Mucosa of descending colon (tissue), 3 donors: ENCODE measurements at regions not wholly inside any gene's neighbourhood (a gene's known extent, or its start where the extent isn't known, plus 50 kb on each side); places are given as distances from the start of the nearest gene placed in this dataset.
"Not testable (repeated sequence)": the region's sequence is repeated elsewhere in the genome, so short reads cannot be mapped to it uniquely, and the experiment has no call there.

ENCODE experiments used
- ATAC-seq: fragments of 200-7000 bp; cut with Tn5 transposase; one replicate; pipeline ENCODE4 v1.9.1; 2020; ENCODE audit warnings: mild to moderate bottlenecking, moderate library complexity
- DNase-seq, 3 donors: peaks; one replicate each; pipeline ENCODE4 v3.0.0-alpha.2; 2020
- H3K36me3 ChIP-seq: fragments of 200-600 bp; one replicate; pipeline ENCODE4 v1.8.0; 2021; ENCODE audit warnings: low read depth, mild to moderate bottlenecking
- H3K4me1 ChIP-seq: fragments of 200-600 bp; one replicate; pipeline ENCODE4 v1.8.0; 2021; ENCODE audit warnings: low read depth, mild to moderate bottlenecking
- H3K4me3 ChIP-seq: fragments of 200-600 bp; one replicate; pipeline ENCODE4 v1.8.0; 2021; ENCODE audit warnings: mild to moderate bottlenecking
- H3K9me3 ChIP-seq: fragments of 200-600 bp; one replicate; pipeline ENCODE4 v1.8.0; 2021; ENCODE audit warnings: mild to moderate bottlenecking
- CTCF ChIP-seq: fragments of 200-600 bp; IDR thresholded peaks from one replicate; pipeline ENCODE4 v1.8.0; 2022; ENCODE audit warnings: antibody characterized with exemption, mild to moderate bottlenecking
- intact Hi-C, 2 donors: fragments of 100-400 bp; cut with DNase I in 1 of 2; cut with micrococcal nuclease in 1 of 2; formaldehyde crosslinking; loops; one replicate each; pipeline versions ENCODE4 v1.11.0 to v1.11.1; 2022; cut with DNase I, micrococcal nuclease
- donor health status: DM: no; HTN: no; CAD: no; lungs with moderate emphysema.
- donor health status: DM: no; HTN: no; CAD: no.
- donor health status: DM: no; HTN: yes; CAD: no.

GRCh38 chr5:81827500-81827899 is 76.6 kb upstream of the SSBP2 start:
- no peaks in the 10 kb centered on the region for H3K9me3 ChIP-seq
- no peak for TF ChIP-seq CTCF
- H3K4me1 ChIP-seq: no peaks in the 10 kb centered on the region
- ATAC-seq: peak; percentile 14
- no peaks in the 10 kb centered on the region for H3K36me3 ChIP-seq
- no peak overlapping the region for H3K4me3 ChIP-seq
- no peak for DNase-seq
- intact Hi-C loops: no loop called here

GRCh38 chr5:81826128-81826527 is 75.2 kb upstream of the SSBP2 start:
- no peaks in the 10 kb centered on the region for H3K9me3 ChIP-seq
- DNase-seq: no peak
- H3K4me1 ChIP-seq: no peaks in the 10 kb centered on the region
- H3K4me3 ChIP-seq: no peak overlapping the region
- ATAC-seq: no peak
- no peak for TF ChIP-seq CTCF
- intact Hi-C loops: no loop called here
- no peaks in the 10 kb centered on the region for H3K36me3 ChIP-seq

GRCh38 chr5:81825237-81825636 is 74.3 kb upstream of the SSBP2 start:
- no peak overlapping the region for H3K4me3 ChIP-seq
- TF ChIP-seq CTCF: no peak
- no peaks in the 10 kb centered on the region for H3K36me3 ChIP-seq
- DNase-seq (peak in 2 of 3 donors; percentile 14 to 54), ATAC-seq (peak; percentile 40)
- intact Hi-C loops: no loop called here
- peaks cover 6% of the 10 kb centered on the region for H3K4me1 ChIP-seq
- H3K9me3 ChIP-seq: no peaks in the 10 kb centered on the region

GRCh38 chr5:81823736-81824135 is 72.8 kb upstream of the SSBP2 start:
- intact Hi-C loops, H3K9me3 ChIP-seq, H3K36me3 ChIP-seq, H3K4me3 ChIP-seq, DNase-seq, ATAC-seq, H3K4me1 ChIP-seq: not testable (repeated sequence)

- H3K9me3 ChIP-seq: no peaks in the 10 kb centered on the region
- ATAC-seq: peak; percentile 56
- intact Hi-C loops: no loop called here
- no peak for TF ChIP-seq CTCF
- no peak overlapping the region for H3K4me3 ChIP-seq
- DNase-seq: no peak
- no peaks in the 10 kb centered on the region for H3K36me3 ChIP-seq
- H3K4me1 ChIP-seq: peaks cover 6% of the 10 kb centered on the region
These were observed 70.0 kb upstream of the SSBP2 start for GRCh38 chr5:81820863-81821262.

- H3K4me1 ChIP-seq: peaks cover 6% of the 10 kb centered on the region
- H3K4me3 ChIP-seq: no peak overlapping the region
- peak; percentile 75 for ATAC-seq
- H3K36me3 ChIP-seq: no peaks in the 10 kb centered on the region
- no peak for TF ChIP-seq CTCF
- intact Hi-C loops: no loop called here
- no peaks in the 10 kb centered on the region for H3K9me3 ChIP-seq
- DNase-seq: no peak
These were observed 69.4 kb upstream of the SSBP2 start for GRCh38 chr5:81820318-81820636.
